GM04504 (cell line): ENCODE measurements at regions not wholly inside any gene's neighbourhood (a gene's known extent, or its start where the extent isn't known, plus 50 kb on each side); places are given as distances from the start of the nearest gene placed in this dataset.

ENCODE experiments used
- DNase-seq: peaks from one replicate; pipeline ENCODE4 v3.0.0-alpha.2; 2012; ENCODE audit warnings: low read depth

GRCh38 chr18:1954583-1955312 lies 616.6 kb downstream of the METTL4 start:
- no peak for DNase-seq

- DNase-seq, result no peak
Measured at GRCh38 chr18:1958798-1959197, 612.5 kb downstream of the METTL4 start.

- no peak for DNase-seq
Measured at GRCh38 chr18:1965016-1965415, 606.3 kb downstream of the METTL4 start.

GRCh38 chr18:1965541-1965940 lies 605.8 kb downstream of the METTL4 start:
- no peak for DNase-seq

- DNase-seq, result no peak
Measured at GRCh38 chr18:1968801-1969498, 602.4 kb downstream of the METTL4 start.

- no peak for DNase-seq
Measured at GRCh38 chr18:1976484-1976883, 594.8 kb downstream of the METTL4 start.

GRCh38 chr18:1982056-1982455 lies 589.2 kb downstream of the METTL4 start:
- DNase-seq, result no peak

GRCh38 chr18:1983746-1984515 lies 587.4 kb downstream of the METTL4 start:
- DNase-seq, result no peak

GRCh38 chr18:1993866-1994265 lies 577.4 kb downstream of the METTL4 start:
- DNase-seq, result no peak

- no peak for DNase-seq
Measured at GRCh38 chr18:1994471-1994870, 576.8 kb downstream of the METTL4 start.

GRCh38 chr18:1995041-1995612 lies 576.2 kb downstream of the METTL4 start:
- DNase-seq, result no peak

- DNase-seq, result no peak
Measured at GRCh38 chr18:1998121-1998520, 573.2 kb downstream of the METTL4 start.

- no peak for DNase-seq
Measured at GRCh38 chr18:1999387-1999786, 571.9 kb downstream of the METTL4 start.

GRCh38 chr18:2002151-2002550 lies 569.2 kb downstream of the METTL4 start:
- DNase-seq, result no peak

GRCh38 chr18:2002604-2003003 lies 568.7 kb downstream of the METTL4 start:
- no peak for DNase-seq

GRCh38 chr18:2009942-2010697 lies 561.2 kb downstream of the METTL4 start:
- DNase-seq, result no peak

- no peak for DNase-seq
Measured at GRCh38 chr18:2027016-2027415, 544.3 kb downstream of the METTL4 start.

- DNase-seq, result no peak
Measured at GRCh38 chr18:2027756-2028155, 543.5 kb downstream of the METTL4 start.

- no peak for DNase-seq
Measured at GRCh38 chr18:2028986-2029385, 542.3 kb downstream of the METTL4 start.

- DNase-seq, result no peak
Measured at GRCh38 chr18:2030647-2031046, 540.7 kb downstream of the METTL4 start.

GRCh38 chr18:2032036-2032435 lies 539.3 kb downstream of the METTL4 start:
- DNase-seq, result no peak

GRCh38 chr18:2035056-2035455 lies 536.2 kb downstream of the METTL4 start:
- DNase-seq, result no peak
